Islet precursor cell (in vitro differentiated cells): ENCODE measurements at regions not wholly inside any gene's neighbourhood (a gene's known extent, or its start where the extent isn't known, plus 50 kb on each side); places are given as distances from the start of the nearest gene placed in this dataset.

Experiments used
- DNase-seq: peaks from one replicate; pipeline ENCODE4 v3.0.0-alpha.2; 2018

- no peak for DNase-seq
These were observed 111.6 kb upstream of the ESRRB start for GRCh38 chr14:76264384-76264783.

GRCh38 chr14:76267322-76268046, 108.5 kb upstream of the ESRRB start:
- no peak for DNase-seq

- DNase-seq, result no peak
These were observed 107.9 kb upstream of the ESRRB start for GRCh38 chr14:76268047-76268431.

- DNase-seq, result no peak
These were observed 107.2 kb upstream of the ESRRB start for GRCh38 chr14:76268700-76269099.

DNA sequence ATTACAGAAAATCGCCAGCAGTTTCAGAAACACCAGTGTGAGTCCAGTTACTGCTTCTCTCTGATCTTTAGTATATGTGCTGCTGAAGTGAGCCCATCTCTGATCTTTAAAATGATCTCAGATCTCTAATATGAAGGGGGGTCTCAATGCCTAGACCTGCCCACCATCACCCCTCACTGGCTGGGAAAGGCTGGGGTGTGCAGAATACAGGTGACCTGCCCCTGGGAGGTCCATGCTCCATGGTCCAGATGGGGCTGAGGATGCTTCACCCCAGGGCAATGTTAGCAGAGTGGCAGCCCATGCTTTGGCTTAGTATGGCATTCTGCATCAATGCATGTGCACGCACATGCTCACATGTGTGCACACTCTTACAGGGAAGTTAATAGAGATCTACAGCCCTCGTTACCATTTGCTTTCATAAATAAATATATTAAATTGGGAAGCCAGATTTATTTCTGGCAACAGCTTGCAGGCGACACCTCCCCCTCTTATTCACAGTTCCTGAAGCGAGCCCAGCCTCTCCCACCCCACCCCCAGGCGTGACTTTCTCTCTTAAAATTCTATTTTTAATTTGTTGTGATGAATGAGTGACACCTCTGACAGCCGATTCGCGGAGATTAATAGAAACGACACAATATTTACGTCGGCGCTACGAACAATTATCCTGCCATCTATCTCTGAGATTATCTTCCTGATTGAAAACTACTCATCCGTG, 104.7 kb upstream of the ESRRB start:
- no peak for DNase-seq

DNA sequence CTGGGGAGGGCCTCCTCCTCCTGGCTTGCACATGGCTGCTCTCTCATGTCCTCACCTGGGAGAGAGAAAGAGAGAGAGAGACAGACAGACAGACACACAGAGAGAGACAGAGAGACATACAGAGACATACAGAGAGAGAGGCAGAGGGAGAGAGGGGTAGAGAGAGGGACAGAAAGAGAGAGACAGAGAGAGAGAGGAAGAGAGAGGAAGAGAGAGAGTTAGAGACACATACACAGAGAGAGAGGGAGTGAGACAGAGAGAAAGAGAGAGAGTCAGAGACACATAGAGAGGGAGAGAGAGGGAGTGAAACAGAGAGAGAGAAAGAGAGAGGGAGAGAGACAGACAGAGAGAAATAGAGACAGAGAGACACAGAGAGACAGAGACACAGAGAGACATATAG, 103.6 kb upstream of the ESRRB start:
- no peak for DNase-seq

DNA sequence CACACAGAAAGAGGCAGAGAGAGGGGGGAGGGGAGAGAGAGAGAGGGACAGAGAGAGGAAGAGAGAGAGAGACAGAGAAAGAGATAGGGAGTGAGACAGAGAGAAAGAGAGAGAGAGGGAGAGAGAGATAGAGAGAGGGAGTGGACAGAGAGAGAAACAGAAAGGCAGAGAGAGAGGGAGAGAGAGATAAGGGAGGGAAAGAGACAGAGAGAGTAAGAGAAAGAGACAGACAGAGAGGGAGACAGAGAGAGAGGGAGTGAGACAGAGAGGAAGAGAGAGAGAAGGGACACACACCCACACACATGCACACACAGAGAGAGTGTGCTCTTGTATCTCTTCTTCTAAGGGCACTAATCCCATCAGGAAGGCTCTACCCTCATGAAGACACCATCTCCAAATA, 103.2 kb upstream of the ESRRB start:
- DNase-seq, result no peak

DNA sequence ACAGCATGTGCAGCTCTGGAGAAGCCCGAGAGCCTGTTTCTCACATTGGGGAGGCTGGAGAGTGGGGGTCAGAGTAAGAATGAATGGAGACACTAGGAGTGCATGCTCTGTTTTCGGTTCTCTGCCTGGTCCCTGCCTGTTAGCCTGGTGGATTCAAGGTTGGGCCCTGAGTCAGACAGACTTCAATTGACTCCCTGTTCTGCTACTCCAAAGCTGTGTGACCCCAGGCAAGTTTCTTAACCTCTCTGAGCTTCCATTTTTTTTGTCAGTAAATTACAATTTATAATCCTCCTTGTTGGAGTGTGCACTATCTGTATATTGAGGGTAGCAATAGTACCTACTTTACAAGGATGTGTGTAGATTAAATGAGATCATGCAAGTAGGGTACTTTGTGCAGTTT, 102.6 kb upstream of the ESRRB start:
- no peak for DNase-seq

GRCh38 chr14:76274324-76274723, 101.6 kb upstream of the ESRRB start:
- no peak for DNase-seq

- peak; percentile 44 for DNase-seq
These were observed 98.3 kb upstream of the ESRRB start for GRCh38 chr14:76277586-76278130.

DNA sequence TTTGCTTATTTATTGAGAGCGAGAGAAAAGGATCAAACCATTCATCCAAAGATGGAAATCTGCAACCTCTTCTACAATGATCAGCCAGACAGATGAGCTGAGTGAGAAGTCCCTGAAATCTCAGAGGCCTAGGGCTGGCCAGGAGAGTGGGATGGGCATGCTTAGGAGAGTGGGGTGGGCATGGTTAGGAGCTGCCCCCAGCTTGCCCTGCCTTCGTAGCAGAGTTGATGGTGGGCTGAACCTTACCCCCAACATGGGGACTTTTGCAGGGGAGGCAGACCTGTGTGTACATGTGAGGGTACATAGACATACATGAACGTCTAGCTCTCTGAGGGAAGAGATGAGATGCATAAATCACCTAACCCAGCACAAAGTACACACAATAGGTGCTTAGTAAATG, 95.7 kb upstream of the ESRRB start:
- peak; percentile 27 for DNase-seq

DNA sequence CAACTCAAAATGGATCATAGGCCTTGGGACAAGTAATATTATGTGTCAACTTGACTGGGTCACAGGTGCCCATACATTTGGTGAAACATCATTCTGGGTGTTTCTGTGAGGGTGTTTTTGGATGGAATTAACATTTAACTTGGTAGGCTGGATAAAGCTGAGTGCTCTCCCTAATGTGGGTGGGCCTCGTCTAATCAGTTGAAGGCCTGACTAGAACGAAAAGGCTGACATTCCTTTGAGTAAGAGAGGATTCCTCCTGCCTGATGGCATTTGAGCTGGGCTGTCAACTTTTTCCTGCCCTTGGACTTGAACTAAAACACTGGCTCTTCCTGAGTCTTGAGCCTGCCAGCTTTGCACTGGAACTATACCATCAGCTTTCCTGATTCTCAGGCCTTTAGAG, 93.4 kb upstream of the ESRRB start:
- DNase-seq, result peak; percentile 18

GRCh38 chr14:76287063-76287462, 88.9 kb upstream of the ESRRB start:
- DNase-seq, result no peak

DNA sequence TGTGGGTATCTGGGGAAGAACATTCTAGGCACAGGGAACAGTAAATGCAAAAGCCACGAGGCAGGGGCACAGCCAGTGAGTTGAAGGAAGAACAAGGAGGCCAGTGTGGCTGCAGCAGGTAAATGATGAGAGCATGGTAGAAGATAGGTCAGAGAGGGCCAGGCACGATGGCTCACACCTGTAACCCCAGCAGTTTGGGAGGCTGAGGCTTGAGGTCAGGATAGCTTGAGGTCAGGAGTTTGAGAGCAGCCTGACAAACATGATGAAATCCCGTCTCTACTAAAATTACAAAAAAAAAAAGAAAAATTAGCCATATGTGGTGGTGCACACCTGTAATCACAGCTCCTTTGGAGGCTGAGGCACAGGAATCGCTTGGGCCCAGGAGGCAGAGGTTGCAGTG, 86.7 kb upstream of the ESRRB start:
- DNase-seq, result no peak

DNA sequence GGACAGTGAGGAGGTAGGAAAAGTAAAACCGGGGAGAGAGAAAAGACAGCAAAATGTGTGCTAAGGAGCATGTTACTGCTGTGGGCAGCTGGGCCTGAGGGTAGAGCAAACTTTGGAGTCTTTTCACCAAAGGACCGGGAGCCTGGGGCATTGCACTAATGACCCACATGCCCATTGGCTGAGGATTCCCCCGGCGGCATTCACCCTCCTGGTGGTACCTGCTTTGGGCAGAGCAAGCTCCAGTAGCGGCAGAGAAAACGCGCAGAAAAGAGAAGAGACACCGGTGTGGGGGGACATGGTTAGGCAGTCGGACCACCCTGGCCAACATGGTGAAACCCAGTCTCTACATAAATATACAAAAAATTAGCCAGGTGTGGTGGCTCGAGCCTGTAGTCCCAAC, 83.4 kb upstream of the ESRRB start:
- peak; percentile 21 for DNase-seq

DNA sequence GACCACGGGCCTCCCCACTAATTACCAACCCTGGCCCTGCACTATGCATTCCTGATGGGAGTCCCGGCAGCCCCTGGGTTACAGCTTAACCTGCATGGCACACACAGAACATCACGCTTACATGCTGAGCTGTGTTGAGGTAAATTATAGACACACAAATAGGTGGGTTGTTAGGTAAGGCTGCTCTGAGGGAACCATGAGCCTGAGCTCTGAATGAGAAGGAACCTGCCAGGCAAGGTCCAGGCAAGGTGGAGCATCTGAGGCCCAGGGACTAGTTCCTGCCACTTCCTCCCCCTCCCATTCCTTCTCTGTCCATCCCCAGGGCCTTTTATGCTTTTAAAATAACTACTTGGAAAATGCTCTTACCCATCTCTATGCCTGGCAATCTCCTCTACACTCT, 82.7 kb upstream of the ESRRB start:
- peak; percentile 24 for DNase-seq

DNA sequence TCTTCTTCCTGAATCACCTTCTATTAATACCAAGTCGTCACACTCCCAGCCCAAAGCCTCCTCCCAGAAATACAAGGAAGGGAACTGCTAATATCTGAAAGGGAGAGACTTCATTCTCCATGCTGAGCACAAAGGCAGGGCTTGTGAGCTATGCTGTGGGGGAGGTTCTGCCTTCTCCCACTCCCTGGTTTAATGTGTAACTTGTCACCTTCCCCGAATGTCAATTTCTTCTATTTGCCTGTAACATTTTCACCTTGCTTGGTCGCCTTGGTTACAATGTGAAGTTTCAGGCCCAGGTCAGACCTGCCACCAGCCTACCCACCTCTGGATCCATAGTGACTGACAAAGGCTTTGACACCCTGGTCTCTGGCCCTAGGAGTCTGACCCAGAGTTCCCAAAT, 82.0 kb upstream of the ESRRB start:
- peak; percentile 16 for DNase-seq

DNA sequence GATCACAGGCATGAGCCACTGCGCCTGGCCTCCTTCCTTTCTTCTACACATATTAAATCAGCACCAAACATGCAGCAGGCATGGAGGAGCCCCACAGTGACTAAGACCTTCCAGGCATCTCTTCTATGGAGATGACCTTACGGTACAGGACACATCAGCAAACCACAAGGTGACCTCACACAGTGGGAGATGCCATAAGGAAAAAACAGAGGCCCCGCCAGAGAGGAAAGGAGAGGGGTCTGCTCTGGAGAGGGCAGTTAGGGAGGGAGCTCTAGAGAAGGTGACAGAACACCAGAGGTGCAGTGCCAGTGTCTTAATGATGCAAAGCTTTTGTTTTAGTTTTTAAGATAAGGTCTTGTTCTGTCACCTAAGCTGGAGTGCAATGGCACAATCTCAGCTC, 81.1 kb upstream of the ESRRB start:
- peak; percentile 49 for DNase-seq

DNA sequence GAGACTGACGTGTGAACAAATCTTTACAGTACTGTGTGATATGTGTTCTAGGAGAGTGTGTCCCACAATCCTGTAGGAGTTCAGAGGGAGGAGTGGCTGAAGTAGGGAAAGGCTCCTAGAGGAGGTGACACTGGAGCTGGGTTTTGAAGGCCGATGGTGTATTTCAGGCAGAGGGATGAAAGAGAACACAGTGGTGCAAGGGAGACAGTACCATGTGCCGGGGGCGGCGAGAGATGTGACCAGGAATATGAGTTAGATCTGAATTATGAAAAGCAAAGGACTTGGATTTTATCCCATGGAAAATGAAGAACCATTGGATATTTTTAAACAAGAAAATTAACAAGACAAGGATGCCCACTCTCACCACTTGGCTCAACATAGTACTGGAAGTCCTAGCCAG, 77.0 kb upstream of the ESRRB start:
- peak; percentile 4 for DNase-seq

DNA sequence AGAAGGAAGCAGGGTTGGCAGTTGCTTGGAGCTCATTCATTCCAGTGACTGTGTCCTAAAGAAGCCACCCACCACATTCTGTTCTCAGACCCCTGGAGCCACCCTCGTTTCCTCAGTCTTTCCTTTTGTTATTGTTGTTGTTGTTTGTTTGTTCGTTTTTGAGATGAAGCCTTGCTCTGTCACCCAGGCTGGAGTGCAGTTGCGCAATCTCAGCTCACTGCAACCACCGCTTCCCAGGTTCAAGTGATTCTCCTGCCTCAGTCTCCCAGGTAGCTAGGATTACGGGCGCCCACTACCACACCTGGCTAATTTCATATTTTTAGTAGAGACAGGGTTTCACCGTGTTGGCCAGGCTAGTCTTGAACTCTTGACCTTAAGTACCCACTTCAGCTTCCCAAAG, 72.7 kb upstream of the ESRRB start:
- peak; percentile 23 for DNase-seq

DNA sequence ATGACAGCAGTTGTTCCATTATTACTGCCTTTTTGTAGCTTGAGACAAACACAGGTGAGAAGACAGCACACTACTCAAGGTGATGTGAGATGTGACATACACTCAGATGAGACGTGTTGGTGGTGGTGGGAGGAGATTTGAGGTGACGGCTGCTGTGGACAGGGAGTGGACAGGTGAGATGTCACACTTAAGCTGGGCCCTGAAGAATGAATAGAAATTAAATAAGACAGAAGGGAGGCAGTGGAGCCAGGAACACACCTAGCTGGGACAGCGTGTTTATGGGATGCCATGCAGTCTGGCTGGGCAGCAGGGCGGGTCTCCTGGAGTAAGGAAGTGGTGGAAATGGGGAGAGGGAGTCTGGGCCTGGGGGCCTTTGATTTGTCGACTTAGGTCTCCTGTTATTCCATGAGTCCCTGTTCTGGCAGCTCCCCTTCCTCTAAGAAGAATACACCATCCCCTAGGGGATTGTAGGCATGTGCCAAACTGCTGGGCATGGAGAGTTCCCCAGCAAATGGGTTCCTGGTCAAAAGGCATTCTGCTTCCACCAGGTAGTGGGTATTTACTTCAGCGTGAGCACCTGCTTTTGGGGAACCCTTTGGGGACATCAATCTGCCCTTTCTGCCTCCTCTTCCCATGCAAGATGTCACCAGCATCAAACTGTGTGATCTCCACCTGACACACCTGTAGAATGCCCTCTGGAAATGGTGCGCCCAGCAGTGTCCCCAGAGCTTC, 71.2 kb upstream of the ESRRB start:
- peak; percentile 29 for DNase-seq

GRCh38 chr14:76305268-76305826, 70.6 kb upstream of the ESRRB start:
- peak; percentile 35 for DNase-seq

- peak; percentile 15 for DNase-seq
These were observed 69.8 kb upstream of the ESRRB start for GRCh38 chr14:76306131-76306530.
